ENCODE measurements at regions not wholly inside any gene's neighbourhood (a gene's known extent, or its start where the extent isn't known, plus 50 kb on each side); places are given as distances from the start of the nearest gene placed in this dataset.
"Not testable (repeated sequence)": the region's sequence is repeated elsewhere in the genome, so short reads cannot be mapped to it uniquely, and the experiment has no call there.

- no peak overlapping the region for H3K4me3 ChIP-seq (ENCODE audit: low read length)
- TF ChIP-seq, protein P1, sequence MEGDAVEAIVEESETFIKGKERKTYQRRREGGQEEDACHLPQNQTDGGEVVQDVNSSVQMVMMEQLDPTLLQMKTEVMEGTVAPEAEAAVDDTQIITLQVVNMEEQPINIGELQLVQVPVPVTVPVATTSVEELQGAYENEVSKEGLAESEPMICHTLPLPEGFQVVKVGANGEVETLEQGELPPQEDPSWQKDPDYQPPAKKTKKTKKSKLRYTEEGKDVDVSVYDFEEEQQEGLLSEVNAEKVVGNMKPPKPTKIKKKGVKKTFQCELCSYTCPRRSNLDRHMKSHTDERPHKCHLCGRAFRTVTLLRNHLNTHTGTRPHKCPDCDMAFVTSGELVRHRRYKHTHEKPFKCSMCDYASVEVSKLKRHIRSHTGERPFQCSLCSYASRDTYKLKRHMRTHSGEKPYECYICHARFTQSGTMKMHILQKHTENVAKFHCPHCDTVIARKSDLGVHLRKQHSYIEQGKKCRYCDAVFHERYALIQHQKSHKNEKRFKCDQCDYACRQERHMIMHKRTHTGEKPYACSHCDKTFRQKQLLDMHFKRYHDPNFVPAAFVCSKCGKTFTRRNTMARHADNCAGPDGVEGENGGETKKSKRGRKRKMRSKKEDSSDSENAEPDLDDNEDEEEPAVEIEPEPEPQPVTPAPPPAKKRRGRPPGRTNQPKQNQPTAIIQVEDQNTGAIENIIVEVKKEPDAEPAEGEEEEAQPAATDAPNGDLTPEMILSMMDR (conservative IDR thresholded peaks at IDR 0.05; ENCODE audit: low read depth, low read length), result no peak
- DNase-seq (ENCODE audit: low read depth), result no peak
These were observed 187.1 kb upstream of the SEMA3E start for GRCh38 chr7:83836028-83836427.

- H3K4me3 ChIP-seq (ENCODE audit: low read length), result no peak overlapping the region
- DNase-seq (ENCODE audit: low read depth), result peak; percentile 77
- TF ChIP-seq, protein P1 (conservative IDR thresholded peaks at IDR 0.05; ENCODE audit: low read depth, low read length), result no peak
These were observed 186.5 kb upstream of the SEMA3E start for GRCh38 chr7:83835424-83835823.

DNA sequence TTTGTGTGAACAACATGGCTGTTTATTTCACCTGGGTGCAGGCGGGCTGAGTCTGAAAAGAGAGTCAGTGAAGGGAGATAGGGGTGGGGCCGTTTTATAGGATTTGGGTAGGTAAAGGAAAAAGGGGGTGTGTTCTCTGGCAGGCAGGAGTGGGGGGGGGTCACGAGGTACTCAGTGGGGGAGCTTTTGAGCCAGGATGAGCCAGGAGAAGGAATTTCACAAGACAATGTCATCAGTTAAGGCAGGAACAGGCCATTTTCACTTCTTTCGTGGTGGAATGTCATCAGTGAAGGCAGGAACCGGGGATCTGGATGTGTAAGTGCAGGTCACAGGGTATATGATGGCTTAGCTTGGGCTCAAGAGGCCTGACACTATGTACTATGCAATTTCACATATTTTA is 184.8 kb upstream of the SEMA3E start:
- H3K4me3 ChIP-seq (ENCODE audit: low read length), result not testable (repeated sequence)

GRCh38 chr7:83832009-83832408 is 183.1 kb upstream of the SEMA3E start:
- DNase-seq (ENCODE audit: low read depth), result no peak
- H3K4me3 ChIP-seq (ENCODE audit: low read length), result no peak overlapping the region
- TF ChIP-seq, protein P1 (conservative IDR thresholded peaks at IDR 0.05; ENCODE audit: low read depth, low read length), result no peak

More for the DNA sequence above, 184.8 kb upstream of the SEMA3E start:
- DNase-seq (ENCODE audit: low read depth), result not testable (repeated sequence)

DNA sequence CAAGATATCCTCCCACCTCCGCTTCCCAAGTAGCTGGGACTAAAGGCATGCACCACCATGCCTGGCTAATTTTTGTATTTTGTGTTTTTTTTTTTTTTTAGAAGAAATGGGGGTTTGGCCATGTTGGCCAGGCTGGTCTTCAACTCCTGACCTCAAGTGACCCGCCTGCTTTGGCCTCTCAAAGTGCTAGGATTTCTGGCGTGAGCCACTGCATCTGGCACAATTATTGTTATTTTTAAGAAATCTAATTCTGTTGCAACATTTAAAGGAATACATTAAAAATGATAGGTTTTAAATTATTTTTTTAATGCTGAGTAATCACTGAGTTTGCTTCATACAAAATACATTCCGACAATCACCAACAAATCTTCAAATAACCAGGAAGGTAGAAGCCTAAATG is 178.1 kb upstream of the SEMA3E start:
- H3K4me3 ChIP-seq (ENCODE audit: low read length), result no peak overlapping the region
- TF ChIP-seq, protein P1 (conservative IDR thresholded peaks at IDR 0.05; ENCODE audit: low read depth, low read length), result no peak
- DNase-seq (ENCODE audit: low read depth), result no peak

GRCh38 chr7:83824214-83824613 is 175.3 kb upstream of the SEMA3E start:
- TF ChIP-seq, protein P1 (conservative IDR thresholded peaks at IDR 0.05; ENCODE audit: low read depth, low read length), result no peak
- H3K4me3 ChIP-seq (ENCODE audit: low read length), result no peak overlapping the region
- DNase-seq (ENCODE audit: low read depth), result no peak

GRCh38 chr7:83821866-83822265 is 172.9 kb upstream of the SEMA3E start:
- TF ChIP-seq, protein P1 (conservative IDR thresholded peaks at IDR 0.05; ENCODE audit: low read depth, low read length), result no peak
- DNase-seq (ENCODE audit: low read depth), result no peak
- H3K4me3 ChIP-seq (ENCODE audit: low read length), result no peak overlapping the region

DNA sequence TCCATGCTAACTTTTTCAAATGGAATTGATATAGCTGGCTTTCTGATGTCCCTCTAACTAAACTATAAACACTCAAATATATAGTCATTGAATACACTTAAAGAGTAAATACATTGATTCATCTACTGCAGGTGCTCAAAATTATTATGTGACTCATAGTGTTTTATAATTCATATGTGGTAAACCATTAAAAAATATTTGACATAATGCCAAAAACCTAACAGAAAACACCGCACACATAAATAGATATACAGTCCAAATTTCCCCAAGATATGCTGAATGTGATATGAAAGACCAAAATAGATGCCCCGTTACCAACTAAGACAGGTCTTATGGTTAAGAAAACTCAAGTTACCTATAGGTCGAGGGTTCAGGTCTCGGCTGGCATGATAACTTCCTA is 171.7 kb upstream of the SEMA3E start:
- DNase-seq (ENCODE audit: low read depth), result no peak
- TF ChIP-seq, protein P1 (conservative IDR thresholded peaks at IDR 0.05; ENCODE audit: low read depth, low read length), result no peak
- H3K4me3 ChIP-seq (ENCODE audit: low read length), result no peak overlapping the region
